NCI-H1092 treated with DMSO at 0.1 percent for 48 hours (cell line): ENCODE measurements at regions not wholly inside any gene's neighbourhood (a gene's known extent, or its start where the extent isn't known, plus 50 kb on each side); places are given as distances from the start of the nearest gene placed in this dataset.
"Not testable (repeated sequence)": the region's sequence is repeated elsewhere in the genome, so short reads cannot be mapped to it uniquely, and the experiment has no call there.

ENCODE experiments used
- DNase-seq: peaks from one replicate; lab custom pipeline; 2025; lab: John Stamatoyannopoulos, UW

- DNase-seq, result peak; percentile 18
Observed at GRCh38 chr17:71023249-71024030, 854.1 kb downstream of the KCNJ2 start.

GRCh38 chr17:71024172-71024571 is 854.8 kb downstream of the KCNJ2 start:
- DNase-seq, result peak; percentile 6

- DNase-seq, result no peak
Observed at GRCh38 chr17:71024969-71025368, 855.6 kb downstream of the KCNJ2 start.

GRCh38 chr17:71029246-71029645 is 859.9 kb downstream of the KCNJ2 start:
- DNase-seq, result no peak

GRCh38 chr17:71031286-71031685 is 862.0 kb downstream of the KCNJ2 start:
- not testable (repeated sequence) for DNase-seq

- peak; percentile 40 for DNase-seq
Observed at GRCh38 chr17:71032746-71033273, 863.5 kb downstream of the KCNJ2 start.

GRCh38 chr17:71033336-71033735 is 864.0 kb downstream of the KCNJ2 start:
- peak; percentile 62 for DNase-seq

GRCh38 chr17:71035226-71035625 is 865.9 kb downstream of the KCNJ2 start:
- no peak for DNase-seq

- DNase-seq, result no peak
Observed at GRCh38 chr17:71037386-71037785, 868.1 kb downstream of the KCNJ2 start.

GRCh38 chr17:71039391-71039790 is 870.1 kb downstream of the KCNJ2 start:
- no peak for DNase-seq

- DNase-seq, result no peak
Observed at GRCh38 chr17:71052971-71053370, 883.6 kb downstream of the KCNJ2 start.

- DNase-seq, result no peak
Observed at GRCh38 chr17:71055128-71055527, 885.8 kb downstream of the KCNJ2 start.

GRCh38 chr17:71057448-71057847 is 888.1 kb downstream of the KCNJ2 start:
- no peak for DNase-seq

- DNase-seq, result no peak
Observed at GRCh38 chr17:71057938-71058337, 888.6 kb downstream of the KCNJ2 start.

- no peak for DNase-seq
Observed at GRCh38 chr17:71063127-71063526, 893.8 kb downstream of the KCNJ2 start.

- DNase-seq, result no peak
Observed at GRCh38 chr17:71063559-71063958, 894.2 kb downstream of the KCNJ2 start.

GRCh38 chr17:71067669-71068407 is 898.5 kb downstream of the KCNJ2 start:
- DNase-seq, result no peak

- no peak for DNase-seq
Observed at GRCh38 chr17:71068408-71068750, 899.0 kb downstream of the KCNJ2 start.

GRCh38 chr17:71071041-71071440 is 901.7 kb downstream of the KCNJ2 start:
- no peak for DNase-seq

- DNase-seq, result no peak
Observed at GRCh38 chr17:71071837-71072236, 902.5 kb downstream of the KCNJ2 start.

GRCh38 chr17:71080937-71081336 is 911.6 kb downstream of the KCNJ2 start:
- DNase-seq, result no peak

- no peak for DNase-seq
Observed at GRCh38 chr17:71081666-71082065, 912.3 kb downstream of the KCNJ2 start.

GRCh38 chr17:71084219-71084618 is 914.9 kb downstream of the KCNJ2 start:
- DNase-seq, result peak; percentile 15
